ENCODE measurements at regions not wholly inside any gene's neighbourhood (a gene's known extent, or its start where the extent isn't known, plus 50 kb on each side); places are given as distances from the start of the nearest gene placed in this dataset.
"Not testable (repeated sequence)": the region's sequence is repeated elsewhere in the genome, so short reads cannot be mapped to it uniquely, and the experiment has no call there.

GRCh38 chr1:4171480-4172450, 271.7 kb upstream of the C1orf174 start:
- DNase-seq (ENCODE audit: low read depth in 3 of 3) = no peak

GRCh38 chr1:4172644-4173599, 272.9 kb upstream of the C1orf174 start:
- peak in 1 of 3 experiments; percentile 10 for DNase-seq (ENCODE audit: low read depth in 3 of 3)

- DNase-seq (ENCODE audit: low read depth in 3 of 3) = no peak
Observed at GRCh38 chr1:4173731-4174130, 273.7 kb upstream of the C1orf174 start.

GRCh38 chr1:4174291-4175200, 274.5 kb upstream of the C1orf174 start:
- no peak for DNase-seq (ENCODE audit: low read depth in 3 of 3)

- DNase-seq (ENCODE audit: low read depth in 3 of 3) = no peak
Observed at GRCh38 chr1:4175566-4176405, 275.7 kb upstream of the C1orf174 start.

- no peak for DNase-seq (ENCODE audit: low read depth in 3 of 3)
Observed at GRCh38 chr1:4176841-4177240, 276.8 kb upstream of the C1orf174 start.

- no peak for DNase-seq (ENCODE audit: low read depth in 3 of 3)
Observed at GRCh38 chr1:4177425-4178150, 277.5 kb upstream of the C1orf174 start.

- DNase-seq (ENCODE audit: low read depth in 3 of 3) = no peak
Observed at GRCh38 chr1:4178501-4179113, 278.5 kb upstream of the C1orf174 start.

GRCh38 chr1:4179914-4180735, 280.1 kb upstream of the C1orf174 start:
- DNase-seq (ENCODE audit: low read depth in 3 of 3) = no peak

GRCh38 chr1:4186486-4186885, 286.4 kb upstream of the C1orf174 start:
- not testable (repeated sequence) for DNase-seq (ENCODE audit: low read depth in 3 of 3)

- DNase-seq (ENCODE audit: low read depth in 3 of 3) = no peak
Observed at GRCh38 chr1:4203501-4203900, 303.4 kb upstream of the C1orf174 start.

GRCh38 chr1:4207183-4207582, 307.1 kb upstream of the C1orf174 start:
- DNase-seq (ENCODE audit: low read depth in 3 of 3) = no peak

GRCh38 chr1:4207842-4208692, 308.0 kb upstream of the C1orf174 start:
- no peak for DNase-seq (ENCODE audit: low read depth in 3 of 3)

- DNase-seq (ENCODE audit: low read depth in 3 of 3) = no peak
Observed at GRCh38 chr1:4210043-4210442, 310.0 kb upstream of the C1orf174 start.

GRCh38 chr1:4212796-4213195, 312.7 kb upstream of the C1orf174 start:
- no peak for DNase-seq (ENCODE audit: low read depth in 3 of 3)

- no peak for DNase-seq (ENCODE audit: low read depth in 3 of 3)
Observed at GRCh38 chr1:4213366-4213973, 313.4 kb upstream of the C1orf174 start.

GRCh38 chr1:4214826-4215225, 314.8 kb upstream of the C1orf174 start:
- no peak for DNase-seq (ENCODE audit: low read depth in 3 of 3)

Data from stimulated activated CD4-positive, alpha-beta T cell treated with anti-CD3 and anti-CD28 coated beads, TNF-alpha, amount 100 ng/mL, for 24 hours (primary cell).